ENCODE measurements at regions not wholly inside any gene's neighbourhood (a gene's known extent, or its start where the extent isn't known, plus 50 kb on each side); places are given as distances from the start of the nearest gene placed in this dataset.
"Not testable (repeated sequence)": the region's sequence is repeated elsewhere in the genome, so short reads cannot be mapped to it uniquely, and the experiment has no call there.

DNA sequence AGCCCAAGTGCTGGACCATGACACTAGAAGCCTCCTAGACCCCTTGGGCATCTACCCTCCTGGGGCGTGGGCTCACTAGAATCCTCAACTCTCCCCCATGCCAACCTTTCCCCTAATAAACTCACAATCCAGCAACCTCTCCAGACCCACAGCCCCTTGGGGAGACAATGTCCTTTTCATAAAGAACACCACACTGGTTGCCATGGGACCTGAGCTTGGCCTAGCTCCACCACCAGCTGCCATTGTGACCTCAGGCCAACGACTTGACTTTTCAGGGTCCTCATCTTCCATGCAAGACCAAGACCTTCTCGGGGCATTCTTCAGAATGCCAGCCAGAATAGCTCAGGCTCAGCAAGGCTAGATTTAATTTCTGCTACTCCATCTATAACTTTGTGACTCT lies 128.1 kb upstream of the NPAS2 start:
- no peak for DNase-seq (ENCODE audit: low spot score)
- Mint-ChIP-seq H3K27ac (no peak overlapping the region), H3K9me3 (peaks cover 19% of the 10 kb centered on the region)

DNA sequence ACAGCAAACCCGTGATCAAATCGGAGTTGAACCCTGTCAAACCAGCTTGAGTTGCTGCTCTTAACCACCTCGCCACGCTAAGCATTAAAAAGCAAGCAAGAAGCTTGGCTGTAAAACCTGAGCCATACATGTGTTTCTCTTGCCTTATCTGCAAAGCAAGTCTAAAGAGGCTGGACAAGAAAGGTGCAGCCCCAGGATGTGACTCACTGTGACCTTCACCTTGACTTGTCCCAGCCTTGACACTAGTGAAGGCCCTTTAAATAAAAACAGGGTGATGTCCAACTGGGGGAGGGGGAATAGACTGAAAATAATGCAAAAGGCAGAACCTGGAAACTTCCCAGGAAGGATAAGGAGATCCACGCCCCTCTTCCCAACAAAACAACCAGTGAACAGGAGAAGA lies 127.6 kb upstream of the NPAS2 start:
- peaks cover 24% of the 10 kb centered on the region for H3K9me3 Mint-ChIP-seq
- intact Hi-C loops (cut with micrococcal nuclease): no loop called here
- H3K4me3 Mint-ChIP-seq (ENCODE audit: low read depth): no peak overlapping the region
- no peaks in the 10 kb centered on the region for H3K36me3 Mint-ChIP-seq (ENCODE audit: low read depth)
- no peak for DNase-seq (ENCODE audit: low spot score)
- peaks cover 2% of the 10 kb centered on the region for H3K4me1 Mint-ChIP-seq (ENCODE audit: low read depth)
- peaks cover 8% of the 10 kb centered on the region for H3K27me3 Mint-ChIP-seq (ENCODE audit: low read depth)
- no peak overlapping the region for H3K27ac Mint-ChIP-seq

More for the DNA sequence above, 128.1 kb upstream of the NPAS2 start:
- Mint-ChIP-seq H3K4me1 (ENCODE audit: low read depth) (peaks cover 2% of the 10 kb centered on the region), H3K36me3 (ENCODE audit: low read depth) (no peaks in the 10 kb centered on the region), H3K4me3 (ENCODE audit: low read depth) (no peak overlapping the region), H3K27me3 (ENCODE audit: low read depth) (peaks cover 8% of the 10 kb centered on the region)
- intact Hi-C loops (cut with micrococcal nuclease): no loop called here

DNA sequence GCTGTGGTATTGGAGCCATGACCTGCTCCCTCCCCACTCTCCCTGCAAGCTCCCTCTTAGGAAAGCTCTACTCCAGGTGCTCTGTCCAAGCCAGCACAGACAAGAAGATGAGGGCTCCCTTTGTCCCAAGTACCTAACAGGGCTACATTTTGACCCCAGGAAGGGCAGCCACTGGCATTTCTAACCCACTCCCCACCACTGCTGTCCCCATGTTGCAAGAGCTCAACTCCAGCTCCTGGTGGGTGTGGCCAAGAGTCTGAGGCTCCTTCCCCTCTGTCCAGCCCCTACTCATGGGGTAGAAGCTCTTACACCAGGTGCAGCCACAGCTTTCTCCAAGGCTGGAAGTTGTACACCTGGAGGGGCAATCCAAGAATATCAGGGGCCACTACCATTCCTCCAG lies 127.0 kb upstream of the NPAS2 start:
- intact Hi-C loops (cut with micrococcal nuclease): no loop called here
- Mint-ChIP-seq H3K4me3 (ENCODE audit: low read depth) (no peak overlapping the region), H3K4me1 (ENCODE audit: low read depth) (peaks cover 2% of the 10 kb centered on the region), H3K9me3 (peaks cover 25% of the 10 kb centered on the region), H3K36me3 (ENCODE audit: low read depth) (no peaks in the 10 kb centered on the region), H3K27ac (no peak overlapping the region), H3K27me3 (ENCODE audit: low read depth) (peaks cover 6% of the 10 kb centered on the region)
- DNase-seq (ENCODE audit: low spot score): no peak

DNA sequence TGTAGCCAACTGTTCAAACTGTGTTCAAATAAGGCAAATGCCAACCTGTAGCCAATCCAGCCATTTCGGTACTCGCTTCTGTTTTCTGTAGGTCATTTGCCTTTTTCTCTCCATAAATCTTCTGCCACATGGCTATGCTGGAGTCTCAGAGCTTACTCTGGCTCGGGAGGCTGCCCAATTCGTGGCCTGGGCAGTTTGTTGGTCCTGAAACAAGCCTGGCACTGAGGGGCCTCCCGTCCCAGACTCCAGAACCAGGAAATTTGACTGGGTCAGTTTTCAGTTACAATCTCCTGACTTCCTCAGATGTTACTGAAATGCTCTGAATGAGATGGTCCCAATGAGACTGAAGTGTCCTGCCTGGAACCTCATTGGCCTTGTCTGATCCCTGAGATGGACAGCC lies 120.8 kb upstream of the NPAS2 start:
- no peaks in the 10 kb centered on the region for H3K4me1 Mint-ChIP-seq (ENCODE audit: low read depth)
- intact Hi-C loops (cut with micrococcal nuclease): no loop called here

DNA sequence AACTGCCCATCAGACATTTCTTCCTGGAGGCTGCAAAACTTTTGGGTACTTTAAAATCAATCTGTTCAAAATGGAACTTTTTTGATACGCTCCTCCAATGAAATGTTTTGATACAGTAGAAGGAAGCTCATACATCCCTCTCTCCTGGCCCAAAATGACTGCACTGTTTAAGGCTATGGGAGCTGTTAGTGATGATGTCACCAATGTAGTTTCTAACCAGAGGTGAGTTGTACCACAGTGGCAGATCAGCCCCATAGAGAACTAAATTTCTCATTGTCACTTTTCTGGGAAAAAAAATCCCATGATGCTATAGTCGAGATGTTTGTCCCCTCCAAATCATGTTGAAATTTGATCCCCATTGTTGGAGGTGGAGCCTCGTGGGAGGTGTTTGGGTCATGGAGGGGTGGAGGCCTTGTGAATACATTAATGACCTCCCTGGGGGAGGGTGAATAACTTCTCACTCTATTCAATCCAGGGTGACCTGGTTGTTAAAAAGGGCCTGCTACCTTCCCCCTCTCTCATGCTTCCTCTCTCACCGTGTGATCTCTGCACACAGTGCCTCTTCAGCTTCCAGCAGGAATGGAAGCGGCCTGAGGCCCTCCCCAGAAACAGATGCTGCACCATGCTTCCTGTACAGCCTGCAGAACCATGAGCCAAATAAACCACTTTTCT lies 117.4 kb upstream of the NPAS2 start:
- Mint-ChIP-seq H3K9me3 (no peaks in the 10 kb centered on the region), H3K36me3 (ENCODE audit: low read depth) (no peaks in the 10 kb centered on the region), H3K4me3 (ENCODE audit: low read depth) (no peak overlapping the region), H3K27ac (no peak overlapping the region), H3K27me3 (ENCODE audit: low read depth) (no peaks in the 10 kb centered on the region), H3K4me1 (ENCODE audit: low read depth) (peaks cover 3% of the 10 kb centered on the region)
- DNase-seq (ENCODE audit: low spot score): no peak
- intact Hi-C loops (cut with micrococcal nuclease): no loop called here

More for the DNA sequence above, 120.8 kb upstream of the NPAS2 start:
- Mint-ChIP-seq H3K27ac (no peak overlapping the region), H3K9me3 (peaks cover 22% of the 10 kb centered on the region), H3K36me3 (ENCODE audit: low read depth) (no peaks in the 10 kb centered on the region), H3K4me3 (ENCODE audit: low read depth) (no peak overlapping the region), H3K27me3 (ENCODE audit: low read depth) (no peaks in the 10 kb centered on the region)
- DNase-seq (ENCODE audit: low spot score): no peak

DNA sequence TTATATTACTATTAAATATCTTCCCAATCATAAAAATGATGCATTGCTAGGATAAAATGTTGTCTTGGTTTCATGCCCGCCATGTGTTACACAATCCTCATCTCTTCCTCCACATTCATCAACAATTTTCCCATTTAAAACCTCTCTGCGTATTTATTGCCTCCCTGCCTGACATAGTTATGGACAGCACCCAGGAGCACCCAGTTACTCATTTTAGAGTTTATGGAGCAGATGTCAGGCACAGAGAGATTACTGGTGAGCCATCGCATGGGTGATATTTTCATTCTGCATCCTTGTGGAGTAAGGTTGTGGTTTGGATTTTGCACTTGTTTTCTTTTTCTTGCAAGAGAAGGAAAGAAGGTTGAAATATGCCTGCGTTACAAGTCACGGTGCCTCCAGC lies 116.7 kb upstream of the NPAS2 start:
- no peak for DNase-seq (ENCODE audit: low spot score)
- H3K27me3 Mint-ChIP-seq (ENCODE audit: low read depth): no peaks in the 10 kb centered on the region
- H3K36me3 Mint-ChIP-seq (ENCODE audit: low read depth): no peaks in the 10 kb centered on the region
- H3K27ac Mint-ChIP-seq: no peak overlapping the region
- peaks cover 4% of the 10 kb centered on the region for H3K4me1 Mint-ChIP-seq (ENCODE audit: low read depth)
- no peaks in the 10 kb centered on the region for H3K9me3 Mint-ChIP-seq
- intact Hi-C loops (cut with micrococcal nuclease): no loop called here
- H3K4me3 Mint-ChIP-seq (ENCODE audit: low read depth): no peak overlapping the region

DNA sequence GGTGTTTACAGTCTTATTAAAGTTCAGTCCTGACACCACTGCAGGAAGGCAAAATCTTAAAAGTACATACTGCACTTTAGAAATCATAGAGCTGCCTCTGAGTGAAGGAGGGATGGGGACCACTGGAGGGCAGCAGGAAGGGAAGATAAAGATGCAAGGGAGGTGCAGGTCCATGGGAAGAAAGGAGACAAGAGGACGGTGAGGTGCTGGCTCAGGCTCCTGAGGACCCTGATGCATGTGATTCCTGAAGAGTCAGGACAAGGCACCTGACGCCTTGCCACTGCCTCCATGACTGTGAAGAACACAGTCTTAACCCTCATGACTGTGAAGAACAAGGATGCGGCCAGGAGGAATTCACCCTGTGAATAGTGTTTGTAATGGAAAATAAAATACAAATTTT lies 116.2 kb upstream of the NPAS2 start:
- Mint-ChIP-seq H3K27me3 (ENCODE audit: low read depth) (no peaks in the 10 kb centered on the region), H3K9me3 (no peaks in the 10 kb centered on the region), H3K27ac (no peak overlapping the region), H3K36me3 (ENCODE audit: low read depth) (no peaks in the 10 kb centered on the region), H3K4me1 (ENCODE audit: low read depth) (peaks cover 4% of the 10 kb centered on the region), H3K4me3 (ENCODE audit: low read depth) (no peak overlapping the region)
- intact Hi-C loops (cut with micrococcal nuclease): no loop called here
- no peak for DNase-seq (ENCODE audit: low spot score)

DNA sequence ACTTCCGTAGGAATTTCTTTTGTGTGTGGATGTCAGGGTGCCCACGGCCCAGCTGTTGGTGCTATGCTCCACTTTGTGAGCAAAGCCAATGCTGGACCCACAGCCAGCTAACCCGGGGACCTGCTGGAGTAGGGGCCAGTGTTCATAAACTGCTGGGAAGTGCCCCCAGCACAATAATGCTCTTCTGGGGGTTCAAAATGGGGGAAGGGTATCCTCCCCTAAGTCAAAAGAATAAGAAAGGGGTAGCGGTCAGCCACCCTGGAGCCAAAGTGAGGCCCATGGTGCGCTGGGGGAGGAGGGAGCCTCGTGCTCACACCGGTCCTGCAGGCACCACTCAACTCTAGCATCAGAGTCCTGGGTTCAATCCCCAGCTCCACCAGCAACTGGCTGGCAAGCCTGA lies 115.8 kb upstream of the NPAS2 start:
- no peak for DNase-seq (ENCODE audit: low spot score)
- no peak overlapping the region for H3K27ac Mint-ChIP-seq
- intact Hi-C loops (cut with micrococcal nuclease): no loop called here
- no peak overlapping the region for H3K4me3 Mint-ChIP-seq (ENCODE audit: low read depth)
- H3K9me3 Mint-ChIP-seq: no peaks in the 10 kb centered on the region
- H3K27me3 Mint-ChIP-seq (ENCODE audit: low read depth): no peaks in the 10 kb centered on the region
- H3K36me3 Mint-ChIP-seq (ENCODE audit: low read depth): no peaks in the 10 kb centered on the region
- H3K4me1 Mint-ChIP-seq (ENCODE audit: low read depth): peaks cover 4% of the 10 kb centered on the region

DNA sequence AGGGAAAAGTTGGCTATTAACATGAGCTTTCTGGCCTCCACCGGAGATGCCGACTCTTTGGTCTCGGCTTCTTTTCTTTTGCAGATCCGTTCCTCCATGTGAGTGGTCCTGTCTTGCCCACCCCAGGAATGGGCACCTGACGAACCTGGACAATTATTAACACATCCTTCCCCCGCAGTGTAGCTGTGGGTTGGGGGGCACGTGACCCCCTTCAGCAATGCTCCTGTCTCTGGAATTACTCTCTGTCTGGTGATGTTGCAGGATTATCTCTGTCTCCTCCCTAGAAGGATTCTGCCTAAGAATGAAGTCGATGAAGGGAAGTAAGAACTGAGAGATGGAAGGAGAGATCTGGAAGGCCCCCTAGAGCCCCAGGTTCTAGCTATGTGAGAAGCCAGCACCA lies 115.2 kb upstream of the NPAS2 start:
- DNase-seq (ENCODE audit: low spot score): no peak
- no peak overlapping the region for H3K27ac Mint-ChIP-seq
- H3K36me3 Mint-ChIP-seq (ENCODE audit: low read depth): no peaks in the 10 kb centered on the region
- H3K9me3 Mint-ChIP-seq: no peaks in the 10 kb centered on the region
- intact Hi-C loops (cut with micrococcal nuclease): no loop called here
- no peaks in the 10 kb centered on the region for H3K27me3 Mint-ChIP-seq (ENCODE audit: low read depth)
- H3K4me1 Mint-ChIP-seq (ENCODE audit: low read depth): peaks cover 4% of the 10 kb centered on the region
- H3K4me3 Mint-ChIP-seq (ENCODE audit: low read depth): no peak overlapping the region

DNA sequence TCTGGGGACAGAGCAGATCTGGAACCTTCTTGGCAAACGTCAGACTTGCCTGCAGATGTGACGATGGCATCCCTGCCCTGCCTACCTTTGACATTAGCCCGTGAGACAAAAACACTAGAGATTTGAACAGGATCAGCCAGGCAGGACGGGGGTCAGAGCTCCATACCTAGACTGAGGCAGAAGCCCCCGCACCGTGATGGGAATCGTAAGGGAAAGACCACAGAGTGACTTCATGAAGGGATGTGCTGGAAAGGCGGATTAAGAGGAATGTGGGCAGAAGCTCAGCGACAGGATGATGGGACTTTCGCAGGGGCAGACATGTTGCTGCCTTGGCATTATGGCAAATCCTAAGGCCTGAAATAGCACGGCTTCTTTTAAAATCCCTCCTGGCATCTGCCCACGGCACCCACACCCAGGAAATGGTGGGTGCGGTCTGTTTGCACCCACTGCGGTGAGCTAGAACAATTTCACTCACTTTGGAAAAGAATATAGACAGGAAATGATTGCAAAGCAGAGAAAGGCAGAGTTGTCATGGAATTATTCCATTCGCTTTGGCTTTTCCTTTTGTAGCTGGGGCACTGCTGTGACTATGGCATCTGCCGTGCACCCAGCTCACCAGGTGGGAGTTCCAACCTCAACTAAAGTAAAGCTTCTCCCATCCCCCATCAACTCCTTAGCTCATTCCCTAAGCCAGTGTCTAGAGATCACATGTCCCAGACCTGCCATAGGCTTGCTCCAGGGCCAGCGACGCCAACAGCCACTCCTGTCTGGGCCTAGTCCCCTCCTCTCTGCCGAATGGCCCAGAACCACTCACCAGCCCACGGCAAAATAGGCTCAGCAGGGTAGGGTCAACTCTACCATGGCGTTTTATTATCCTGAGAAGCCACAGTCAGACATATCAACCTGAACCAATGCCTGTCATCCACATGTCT lies 112.7 kb upstream of the NPAS2 start:
- no peaks in the 10 kb centered on the region for H3K9me3 Mint-ChIP-seq
- no peak overlapping the region for H3K4me3 Mint-ChIP-seq (ENCODE audit: low read depth)
- H3K36me3 Mint-ChIP-seq (ENCODE audit: low read depth): no peaks in the 10 kb centered on the region
- intact Hi-C loops (cut with micrococcal nuclease): no loop called here
- H3K27ac Mint-ChIP-seq: no peak overlapping the region
- H3K27me3 Mint-ChIP-seq (ENCODE audit: low read depth): no peaks in the 10 kb centered on the region
- H3K4me1 Mint-ChIP-seq (ENCODE audit: low read depth): peaks cover 4% of the 10 kb centered on the region
- DNase-seq (ENCODE audit: low spot score): no peak

DNA sequence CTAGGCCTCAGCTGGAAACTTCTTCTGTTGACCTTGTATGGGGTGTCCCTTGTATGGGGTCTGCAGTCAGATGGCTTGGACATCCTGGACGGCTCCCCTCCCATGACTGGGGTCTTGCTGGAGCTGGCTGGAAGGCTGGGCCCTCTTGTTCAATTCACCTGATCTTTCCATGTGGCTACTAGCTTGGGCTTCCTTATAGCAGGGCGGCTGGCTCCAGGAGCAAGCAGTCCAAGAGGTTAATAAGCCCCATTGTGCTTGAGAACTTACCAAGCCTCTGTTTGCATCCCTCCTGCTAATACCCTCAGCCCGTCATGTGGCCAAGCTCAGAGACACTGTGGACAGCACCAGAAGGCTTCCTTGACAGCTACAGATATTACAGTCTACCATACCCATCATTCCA lies 111.6 kb upstream of the NPAS2 start:
- H3K9me3 Mint-ChIP-seq: no peaks in the 10 kb centered on the region
- H3K36me3 Mint-ChIP-seq (ENCODE audit: low read depth): no peaks in the 10 kb centered on the region
- H3K27me3 Mint-ChIP-seq (ENCODE audit: low read depth): no peaks in the 10 kb centered on the region
- intact Hi-C loops (cut with micrococcal nuclease): no loop called here
- no peak overlapping the region for H3K4me3 Mint-ChIP-seq (ENCODE audit: low read depth)
- H3K27ac Mint-ChIP-seq: no peak overlapping the region
- no peak for DNase-seq (ENCODE audit: low spot score)
- peaks cover 4% of the 10 kb centered on the region for H3K4me1 Mint-ChIP-seq (ENCODE audit: low read depth)

DNA sequence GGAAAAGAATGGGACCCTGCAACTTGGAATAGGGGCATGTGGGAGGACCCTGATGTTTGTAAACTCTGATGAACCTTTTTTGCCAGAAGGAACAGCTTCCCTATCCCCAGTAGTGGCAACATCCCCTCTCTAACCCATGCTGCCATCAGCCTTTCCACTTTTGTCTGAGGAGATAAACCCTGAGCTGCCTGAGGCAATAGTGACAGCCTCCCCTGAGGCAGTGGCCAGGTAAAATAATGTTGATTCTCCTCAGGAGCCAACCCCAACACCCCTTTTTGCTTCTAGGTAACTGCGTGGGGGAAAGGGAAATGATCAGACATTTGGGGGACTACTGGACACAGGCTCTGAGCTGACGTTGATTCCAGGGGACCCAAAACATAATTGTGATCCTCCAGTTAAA lies 106.8 kb upstream of the NPAS2 start:
- H3K36me3 Mint-ChIP-seq (ENCODE audit: low read depth): no peaks in the 10 kb centered on the region
- no peak overlapping the region for H3K27ac Mint-ChIP-seq
- H3K4me3 Mint-ChIP-seq (ENCODE audit: low read depth): no peak overlapping the region
- H3K4me1 Mint-ChIP-seq (ENCODE audit: low read depth): no peaks in the 10 kb centered on the region
- intact Hi-C loops (cut with micrococcal nuclease): no loop called here
- H3K27me3 Mint-ChIP-seq (ENCODE audit: low read depth): no peaks in the 10 kb centered on the region
- no peak for DNase-seq (ENCODE audit: low spot score)
- no peaks in the 10 kb centered on the region for H3K9me3 Mint-ChIP-seq

DNA sequence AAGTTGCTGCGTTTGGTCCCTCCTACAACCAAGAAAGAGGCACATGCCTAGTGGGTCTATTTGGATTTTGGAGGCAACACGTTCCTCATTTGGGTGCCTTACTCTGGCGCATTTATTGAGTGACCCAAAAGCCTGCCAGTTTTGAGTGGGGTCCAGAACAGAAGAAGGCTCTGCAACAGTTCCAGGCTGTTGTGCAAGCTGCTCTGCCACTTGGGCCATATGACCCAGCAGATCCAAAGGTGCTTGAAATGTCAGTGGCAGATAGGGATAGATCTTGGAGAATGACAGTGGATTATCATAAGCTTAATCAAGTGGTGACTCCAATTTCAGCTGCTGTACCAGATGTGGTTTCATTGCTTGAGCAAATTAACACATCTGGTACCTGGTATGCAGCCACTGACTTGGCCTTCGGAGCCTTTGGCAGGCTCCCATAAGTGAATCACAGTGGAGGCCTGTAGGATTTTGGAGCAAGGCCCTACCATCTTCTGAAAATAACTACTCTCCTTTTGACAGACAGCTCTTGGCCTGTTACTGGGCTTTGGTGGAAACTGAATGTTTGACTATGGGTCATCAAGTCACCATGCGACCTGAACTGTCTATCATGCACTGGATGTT lies 105.4 kb upstream of the NPAS2 start:
- intact Hi-C loops (cut with micrococcal nuclease); DNase-seq (ENCODE audit: low spot score): not testable (repeated sequence)

More for the DNA sequence above, 105.4 kb upstream of the NPAS2 start:
- not testable (repeated sequence) for H3K4me3 Mint-ChIP-seq (ENCODE audit: low read depth); H3K27me3 Mint-ChIP-seq (ENCODE audit: low read depth); H3K36me3 Mint-ChIP-seq (ENCODE audit: low read depth); H3K27ac Mint-ChIP-seq; H3K9me3 Mint-ChIP-seq; H3K4me1 Mint-ChIP-seq (ENCODE audit: low read depth)
